GM23338 (cell line): ENCODE measurements at regions not wholly inside any gene's neighbourhood (a gene's known extent, or its start where the extent isn't known, plus 50 kb on each side); places are given as distances from the start of the nearest gene placed in this dataset.
A peak's percentile ranks its signal among the peaks of the same experiment; 100 is the strongest.

Experiments used
- ATAC-seq: fragments of 200-7000 bp; cut with Tn5 transposase; 3 replicates; pipeline ENCODE4 v1.9.1; 2020
- DNase-seq: peaks from one replicate; pipeline ENCODE4 v3.0.0-alpha.2; 2015; ENCODE audit warnings: low spot score
- H2AFZ ChIP-seq: fragments of 200-600 bp; sonication (generic); 2 replicates; pipeline ENCODE4 v1.8.0; 2016; ENCODE audit warnings: antibody characterized with exemption, mild to moderate bottlenecking, moderate library complexity
- H3F3A ChIP-seq: fragments of 200-600 bp; sonication (generic); replicated peaks from 2 replicates; pipeline ENCODE4 v1.8.0; 2017; ENCODE audit warnings: antibody characterized with exemption, mixed run types, low read depth
- H3K27ac ChIP-seq: fragments of 200-600 bp; sonication (generic); 2 replicates; pipeline ENCODE4 v1.6.1; 2016; ENCODE audit warnings: low read depth
- H3K27me3 ChIP-seq: fragments of 200-600 bp; sonication (generic); 2 replicates; pipeline ENCODE4 v1.8.0; 2016; ENCODE audit warnings: mild to moderate bottlenecking, mixed run types, moderate library complexity; ENCODE audit not compliant: insufficient read depth
- H3K36me3 ChIP-seq: fragments of 200-600 bp; sonication (generic); 2 replicates; pipeline ENCODE4 v1.8.0; 2016; ENCODE audit warnings: mild to moderate bottlenecking; ENCODE audit not compliant: insufficient read depth
- H3K4me1 ChIP-seq: fragments of 200-600 bp; sonication (generic); 2 replicates; pipeline ENCODE4 v1.8.0; 2016; ENCODE audit warnings: mild to moderate bottlenecking, moderate library complexity; ENCODE audit not compliant: insufficient read depth
- H3K4me2 ChIP-seq: fragments of 200-600 bp; sonication (generic); 2 replicates; pipeline ENCODE4 v1.7.1; 2017; ENCODE audit warnings: mixed run types
- H3K4me3 ChIP-seq: fragments of 200-600 bp; sonication (generic); 2 replicates; pipeline ENCODE4 v1.6.1; 2016; ENCODE audit warnings: mixed run types
- H3K79me2 ChIP-seq: fragments of 200-600 bp; sonication (generic); replicated peaks from 2 replicates; pipeline ENCODE4 v1.8.0; 2017; ENCODE audit warnings: mild to moderate bottlenecking; ENCODE audit not compliant: insufficient read depth
- H3K9me2 ChIP-seq: fragments of 200-600 bp; sonication (generic); 2 replicates; pipeline ENCODE4 v1.8.0; 2017; ENCODE audit not compliant: insufficient read depth
- H4K20me1 ChIP-seq: fragments of 200-600 bp; sonication (generic); replicated peaks from 2 replicates; pipeline ENCODE4 v1.8.0; 2017; ENCODE audit warnings: mild to moderate bottlenecking; ENCODE audit not compliant: insufficient read depth
- H3K27ac Mint-ChIP-seq: 2 replicates; pipeline ENCODE4 v1.8.0; 2020; ENCODE audit warnings: inconsistent platforms, mild to moderate bottlenecking, moderate library complexity, mixed read lengths
- H3K27me3 Mint-ChIP-seq: 3 replicates; pipeline ENCODE4 v1.8.0; 2022; ENCODE audit warnings: low read depth, mild to moderate bottlenecking, moderate library complexity, mixed read lengths, inconsistent platforms; ENCODE audit not compliant: insufficient read depth, poor library complexity
- H3K36me3 Mint-ChIP-seq: 3 replicates; pipeline ENCODE4 v1.8.0; 2021; ENCODE audit warnings: low read depth, mild to moderate bottlenecking, inconsistent platforms, moderate library complexity, mixed read lengths
- H3K4me1 Mint-ChIP-seq: 3 replicates; pipeline ENCODE4 v1.8.0; 2020; ENCODE audit warnings: mild to moderate bottlenecking, inconsistent platforms, mixed read lengths
- H3K4me3 Mint-ChIP-seq: 3 replicates; pipeline ENCODE4 v1.8.0; 2021; ENCODE audit warnings: moderate library complexity, mild to moderate bottlenecking, inconsistent platforms, mixed read lengths
- H3K9me3 Mint-ChIP-seq: 3 replicates; pipeline ENCODE4 v1.8.0; 2020; ENCODE audit warnings: moderate library complexity, mild to moderate bottlenecking, inconsistent platforms, mixed read lengths
- CREB1 ChIP-seq: fragments of 250-450 bp; sonication (Bioruptor Pico); IDR thresholded peaks from 2 replicates; pipeline ENCODE4 v1.5.0; 2020; ENCODE audit warnings: low read depth, mild to moderate bottlenecking, moderate library complexity
- CTCF ChIP-seq, 2 experiments: fragments of 200-600 bp in 1 of 2; sonication (generic) in 1 of 2; conservative IDR thresholded peaks; 2 replicates each; pipeline versions ENCODE4 v1.5.1 to v1.6.1; 2016 to 2017; ENCODE audit warnings: antibody characterized with exemption in 2 of 2, low read depth in 2 of 2, mild to moderate bottlenecking in 2 of 2, moderate library complexity in 1 of 2
- EZH2 ChIP-seq: fragments of 200-600 bp; sonication (generic); IDR thresholded peaks from one replicate; pipeline ENCODE4 v1.8.0; 2017; ENCODE audit warnings: antibody characterized with exemption, mild to moderate bottlenecking, low read depth; ENCODE audit not compliant: unreplicated experiment
- EZH2phosphoT487 ChIP-seq: fragments of 200-600 bp; sonication (generic); IDR thresholded peaks from one replicate; pipeline ENCODE4 v1.8.1; 2018; ENCODE audit warnings: antibody characterized with exemption; ENCODE audit not compliant: unreplicated experiment
- JUNB ChIP-seq: IDR thresholded peaks from one replicate; pipeline ENCODE4 v1.6.1; 2016; ENCODE audit warnings: antibody characterized with exemption; ENCODE audit not compliant: unreplicated experiment
- NANOG ChIP-seq: IDR thresholded peaks from 2 replicates; pipeline ENCODE4 v1.6.1; 2016; ENCODE audit warnings: antibody characterized with exemption, borderline replicate concordance
- POLR2AphosphoS5 ChIP-seq: IDR thresholded peaks from 2 replicates; pipeline ENCODE4 v1.6.1; 2016; ENCODE audit warnings: antibody characterized with exemption, low read depth
- REST ChIP-seq: IDR thresholded peaks from one replicate; pipeline ENCODE4 v1.6.1; 2018; ENCODE audit warnings: antibody characterized with exemption; ENCODE audit not compliant: unreplicated experiment
- STAT1 ChIP-seq: IDR thresholded peaks from one replicate; pipeline ENCODE4 v1.6.1; 2016; ENCODE audit warnings: antibody characterized with exemption; ENCODE audit not compliant: unreplicated experiment
- ZNF114 ChIP-seq: fragments of 250-450 bp; sonication (Bioruptor Pico); IDR thresholded peaks from 2 replicates; pipeline ENCODE4 v1.5.0; 2020; ENCODE audit warnings: mild to moderate bottlenecking, moderate library complexity
- ZNF331 ChIP-seq: fragments of 250-450 bp; sonication (Bioruptor Pico); IDR thresholded peaks from 2 replicates; pipeline ENCODE4 v1.5.0; 2020; ENCODE audit warnings: low read depth, mild to moderate bottlenecking, moderate library complexity
- TF ChIP-seq, protein P1 (sequence below): IDR thresholded peaks from 2 replicates; pipeline ENCODE4 v1.6.1; 2016; ENCODE audit warnings: antibody characterized with exemption
- TF ChIP-seq, protein P2 (sequence below): fragments of 250-450 bp; sonication (Bioruptor Pico); IDR thresholded peaks from 2 replicates; pipeline ENCODE4 v1.5.0; 2020; ENCODE audit warnings: mild to moderate bottlenecking, moderate library complexity

GRCh38 chr9:26597542-26598149, 295.0 kb downstream of the CAAP1 start:
- Histone ChIP-seq H3F3A (no peaks in the 10 kb centered on the region), H3K4me2 (no peak overlapping the region), H3K79me2 (no peaks in the 10 kb centered on the region), H3K9me2 (0 out of 2 replicates have a peak, but pooled peaks cover 6% of the 10 kb centered on the region), H3K36me3 (no peaks in the 10 kb centered on the region), H3K4me3 (no peak overlapping the region), H3K27me3 (no peaks in the 10 kb centered on the region), H3K27ac (no peak overlapping the region), H4K20me1 (no peaks in the 10 kb centered on the region), H2AFZ (peak overlapping the region; percentile 43; the same call in 1 of the 2 replicates), H3K4me1 (peaks cover 2% of the 10 kb centered on the region; the same call in 1 of the 2 replicates)
- Mint-ChIP-seq H3K9me3 (peaks cover 12% of the 10 kb centered on the region), H3K27me3 (no peaks in the 10 kb centered on the region), H3K4me1 (peaks cover 6% of the 10 kb centered on the region; the same call in 2 of the 3 replicates), H3K36me3 (peaks cover 10% of the 10 kb centered on the region; the same call in 2 of the 3 replicates), H3K27ac (no peak overlapping the region), H3K4me3 (no peak overlapping the region)
- no peak for TF ChIP-seq JUNB
- TF ChIP-seq, protein P1, sequence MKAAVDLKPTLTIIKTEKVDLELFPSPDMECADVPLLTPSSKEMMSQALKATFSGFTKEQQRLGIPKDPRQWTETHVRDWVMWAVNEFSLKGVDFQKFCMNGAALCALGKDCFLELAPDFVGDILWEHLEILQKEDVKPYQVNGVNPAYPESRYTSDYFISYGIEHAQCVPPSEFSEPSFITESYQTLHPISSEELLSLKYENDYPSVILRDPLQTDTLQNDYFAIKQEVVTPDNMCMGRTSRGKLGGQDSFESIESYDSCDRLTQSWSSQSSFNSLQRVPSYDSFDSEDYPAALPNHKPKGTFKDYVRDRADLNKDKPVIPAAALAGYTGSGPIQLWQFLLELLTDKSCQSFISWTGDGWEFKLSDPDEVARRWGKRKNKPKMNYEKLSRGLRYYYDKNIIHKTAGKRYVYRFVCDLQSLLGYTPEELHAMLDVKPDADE, result no peak
- TF ChIP-seq CTCF (conservative IDR thresholded peaks at IDR 0.05; ENCODE audit: low read depth in 2 of 2), result no peak
- no peak for TF ChIP-seq STAT1
- no peak for TF ChIP-seq REST
- TF ChIP-seq, protein P2, sequence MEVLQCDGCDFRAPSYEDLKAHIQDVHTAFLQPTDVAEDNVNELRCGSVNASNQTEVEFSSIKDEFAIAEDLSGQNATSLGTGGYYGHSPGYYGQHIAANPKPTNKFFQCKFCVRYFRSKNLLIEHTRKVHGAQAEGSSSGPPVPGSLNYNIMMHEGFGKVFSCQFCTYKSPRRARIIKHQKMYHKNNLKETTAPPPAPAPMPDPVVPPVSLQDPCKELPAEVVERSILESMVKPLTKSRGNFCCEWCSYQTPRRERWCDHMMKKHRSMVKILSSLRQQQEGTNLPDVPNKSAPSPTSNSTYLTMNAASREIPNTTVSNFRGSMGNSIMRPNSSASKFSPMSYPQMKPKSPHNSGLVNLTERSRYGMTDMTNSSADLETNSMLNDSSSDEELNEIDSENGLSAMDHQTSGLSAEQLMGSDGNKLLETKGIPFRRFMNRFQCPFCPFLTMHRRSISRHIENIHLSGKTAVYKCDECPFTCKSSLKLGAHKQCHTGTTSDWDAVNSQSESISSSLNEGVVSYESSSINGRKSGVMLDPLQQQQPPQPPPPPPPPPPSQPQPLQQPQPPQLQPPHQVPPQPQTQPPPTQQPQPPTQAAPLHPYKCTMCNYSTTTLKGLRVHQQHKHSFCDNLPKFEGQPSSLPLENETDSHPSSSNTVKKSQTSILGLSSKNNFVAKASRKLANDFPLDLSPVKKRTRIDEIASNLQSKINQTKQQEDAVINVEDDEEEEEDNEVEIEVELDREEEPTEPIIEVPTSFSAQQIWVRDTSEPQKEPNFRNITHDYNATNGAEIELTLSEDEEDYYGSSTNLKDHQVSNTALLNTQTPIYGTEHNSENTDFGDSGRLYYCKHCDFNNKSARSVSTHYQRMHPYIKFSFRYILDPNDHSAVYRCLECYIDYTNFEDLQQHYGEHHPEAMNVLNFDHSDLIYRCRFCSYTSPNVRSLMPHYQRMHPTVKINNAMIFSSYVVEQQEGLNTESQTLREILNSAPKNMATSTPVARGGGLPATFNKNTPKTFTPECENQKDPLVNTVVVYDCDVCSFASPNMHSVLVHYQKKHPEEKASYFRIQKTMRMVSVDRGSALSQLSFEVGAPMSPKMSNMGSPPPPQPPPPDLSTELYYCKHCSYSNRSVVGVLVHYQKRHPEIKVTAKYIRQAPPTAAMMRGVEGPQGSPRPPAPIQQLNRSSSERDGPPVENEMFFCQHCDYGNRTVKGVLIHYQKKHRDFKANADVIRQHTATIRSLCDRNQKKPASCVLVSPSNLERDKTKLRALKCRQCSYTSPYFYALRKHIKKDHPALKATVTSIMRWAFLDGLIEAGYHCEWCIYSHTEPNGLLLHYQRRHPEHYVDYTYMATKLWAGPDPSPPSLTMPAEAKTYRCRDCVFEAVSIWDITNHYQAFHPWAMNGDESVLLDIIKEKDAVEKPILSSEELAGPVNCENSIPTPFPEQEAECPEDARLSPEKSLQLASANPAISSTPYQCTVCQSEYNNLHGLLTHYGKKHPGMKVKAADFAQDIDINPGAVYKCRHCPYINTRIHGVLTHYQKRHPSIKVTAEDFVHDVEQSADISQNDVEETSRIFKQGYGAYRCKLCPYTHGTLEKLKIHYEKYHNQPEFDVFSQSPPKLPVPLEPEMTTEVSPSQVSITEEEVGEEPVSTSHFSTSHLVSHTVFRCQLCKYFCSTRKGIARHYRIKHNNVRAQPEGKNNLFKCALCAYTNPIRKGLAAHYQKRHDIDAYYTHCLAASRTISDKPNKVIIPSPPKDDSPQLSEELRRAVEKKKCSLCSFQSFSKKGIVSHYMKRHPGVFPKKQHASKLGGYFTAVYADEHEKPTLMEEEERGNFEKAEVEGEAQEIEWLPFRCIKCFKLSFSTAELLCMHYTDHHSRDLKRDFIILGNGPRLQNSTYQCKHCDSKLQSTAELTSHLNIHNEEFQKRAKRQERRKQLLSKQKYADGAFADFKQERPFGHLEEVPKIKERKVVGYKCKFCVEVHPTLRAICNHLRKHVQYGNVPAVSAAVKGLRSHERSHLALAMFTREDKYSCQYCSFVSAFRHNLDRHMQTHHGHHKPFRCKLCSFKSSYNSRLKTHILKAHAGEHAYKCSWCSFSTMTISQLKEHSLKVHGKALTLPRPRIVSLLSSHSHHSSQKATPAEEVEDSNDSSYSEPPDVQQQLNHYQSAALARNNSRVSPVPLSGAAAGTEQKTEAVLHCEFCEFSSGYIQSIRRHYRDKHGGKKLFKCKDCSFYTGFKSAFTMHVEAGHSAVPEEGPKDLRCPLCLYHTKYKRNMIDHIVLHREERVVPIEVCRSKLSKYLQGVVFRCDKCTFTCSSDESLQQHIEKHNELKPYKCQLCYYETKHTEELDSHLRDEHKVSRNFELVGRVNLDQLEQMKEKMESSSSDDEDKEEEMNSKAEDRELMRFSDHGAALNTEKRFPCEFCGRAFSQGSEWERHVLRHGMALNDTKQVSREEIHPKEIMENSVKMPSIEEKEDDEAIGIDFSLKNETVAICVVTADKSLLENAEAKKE (CRISPR knock-in tag), result no peak
- no peak for TF ChIP-seq NANOG
- TF ChIP-seq EZH2phosphoT487, result no peak
- no peak for TF ChIP-seq EZH2
- TF ChIP-seq ZNF114 (CRISPR knock-in tag), result no peak
- no peak for TF ChIP-seq CREB1
- TF ChIP-seq POLR2AphosphoS5, result no peak
- TF ChIP-seq ZNF331, result no peak
- ATAC-seq (no peak), DNase-seq (no peak)
